T-cell (primary cell): ENCODE measurements at regions not wholly inside any gene's neighbourhood (a gene's known extent, or its start where the extent isn't known, plus 50 kb on each side); places are given as distances from the start of the nearest gene placed in this dataset.
A peak's percentile ranks its signal among the peaks of the same experiment; 100 is the strongest.

Experiments used
- ATAC-seq, 4 experiments: fragments of 200-7000 bp in 3 of 4; fragments of 150-1000 bp in 1 of 4; cut with Tn5 transposase; replicated peaks in 1 of 4; 1 replicate in 3 of 4; 2 replicates in 1 of 4; pipeline ENCODE4 v1.10.0; 2021; ENCODE audit warnings: moderate library complexity in 3 of 4, mild to moderate bottlenecking in 2 of 4, moderate number of reproducible peaks in 1 of 4
- CTCF ChIA-PET, 2 donors: fragments of 300-600 bp; sonication (Branson Sonifier 250); formaldehyde crosslinking; loops; one replicate each; lab custom pipeline; 2022; ENCODE audit warnings: antibody characterized with exemption in 2 of 2; lab: Charles Lee
- POLR2A ChIA-PET, 2 donors: fragments of 300-600 bp; sonication (Branson Sonifier 250); formaldehyde crosslinking; loops; one replicate each; lab custom pipeline; 2022; ENCODE audit warnings: antibody characterized with exemption in 2 of 2; lab: Charles Lee
- DNase-seq, 35 experiments: peaks; one replicate each; pipeline versions ENCODE4 v3.0.0 to v3.0.0-alpha.2; 2013 to 2023
- H3K27ac ChIP-seq: one replicate; pipeline ENCODE4 v1.5.1; 2013; ENCODE audit warnings: low read length
- H3K27me3 ChIP-seq, 2 experiments: replicated peaks in 1 of 2; 1 replicate in 1 of 2; 2 replicates in 1 of 2; pipeline versions ENCODE4 v1.6.1 to v1.7.0; 2013; ENCODE audit warnings: low read length in 1 of 2, mixed read lengths in 1 of 2; ENCODE audit not compliant: control insufficient read depth in 2 of 2, insufficient read depth in 2 of 2; ENCODE audit errors: extremely low read depth in 1 of 2
- H3K36me3 ChIP-seq, 2 donors: 1 replicate in 1 of 2; 2 replicates in 1 of 2; pipeline versions ENCODE4 v1.6.1 to v1.7.0; 2013; ENCODE audit warnings: low read length in 1 of 2; ENCODE audit not compliant: control insufficient read depth in 2 of 2, insufficient read depth in 1 of 2; ENCODE audit errors: extremely low read depth in 1 of 2
- H3K4me1 ChIP-seq, 2 experiments: 1 replicate in 1 of 2; 2 replicates in 1 of 2; pipeline versions ENCODE4 v1.6.1 to v1.7.0; 2013; ENCODE audit warnings: low read length in 2 of 2, mixed read lengths in 1 of 2; ENCODE audit not compliant: insufficient read depth in 2 of 2, control insufficient read depth in 1 of 2; ENCODE audit errors: extremely low read depth in 1 of 2
- H3K4me3 ChIP-seq, 2 donors: 1 replicate in 1 of 2; 2 replicates in 1 of 2; pipeline versions ENCODE4 v1.5.1 to v1.7.0; 2013; ENCODE audit warnings: mild to moderate bottlenecking in 2 of 2, low read length in 1 of 2, moderate library complexity in 1 of 2; ENCODE audit not compliant: control insufficient read depth in 1 of 2; ENCODE audit errors: extremely low read depth in 1 of 2
- H3K9me3 ChIP-seq: 2 replicates; pipeline ENCODE4 v1.7.0; 2013
- H3K27ac Mint-ChIP-seq, 2 donors: one replicate each; pipeline ENCODE4 v1.8.0; 2020 to 2021; ENCODE audit warnings: mild to moderate bottlenecking in 2 of 2, mixed read lengths in 2 of 2
- H3K27me3 Mint-ChIP-seq, 2 donors: one replicate each; pipeline ENCODE4 v1.8.0; 2021 to 2022; ENCODE audit warnings: mixed read lengths in 2 of 2
- H3K36me3 Mint-ChIP-seq: one replicate; pipeline ENCODE4 v1.8.0; 2021; ENCODE audit warnings: mixed read lengths
- H3K4me1 Mint-ChIP-seq, 3 donors: one replicate each; pipeline ENCODE4 v1.8.0; 2020 to 2022; ENCODE audit warnings: mixed read lengths in 3 of 3, mild to moderate bottlenecking in 1 of 3
- H3K4me3 Mint-ChIP-seq, 3 donors: one replicate each; pipeline ENCODE4 v1.8.0; 2020 to 2022; ENCODE audit warnings: mild to moderate bottlenecking in 3 of 3, mixed read lengths in 3 of 3, moderate library complexity in 3 of 3
- H3K9me3 Mint-ChIP-seq, 3 donors: one replicate each; pipeline ENCODE4 v1.8.0; 2020 to 2022; ENCODE audit warnings: mixed read lengths in 3 of 3
- WGBS: methylation state at CpG from one replicate; pipeline ENCODE4 v1.1.5; 2013; ENCODE audit warnings: missing lambda C conversion rate; ENCODE audit not compliant: insufficient coverage; 5-methylcytosine and 5-hydroxymethylcytosine counted together

DNA sequence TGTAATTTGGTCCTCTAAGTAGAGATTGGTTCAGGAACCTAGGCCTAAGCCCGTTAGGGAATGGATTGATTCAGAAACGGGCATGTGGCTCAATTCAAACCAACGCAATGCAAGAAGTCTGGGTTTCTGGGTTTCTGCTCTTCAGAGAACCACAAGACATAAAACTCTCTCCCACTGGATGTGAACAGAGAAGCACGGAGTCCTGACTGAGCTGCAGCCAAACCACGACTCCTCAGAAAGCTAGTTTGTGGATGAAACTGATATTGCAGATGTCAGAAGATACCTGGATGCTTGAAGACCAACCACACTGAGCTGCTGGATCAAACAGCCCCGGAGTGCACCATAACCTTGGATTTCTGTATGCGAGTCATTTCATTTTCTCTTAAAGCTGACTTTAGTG lies 50.0 kb downstream of the SOD2 start:
- no peak for ATAC-seq
- Mint-ChIP-seq H3K36me3 (peaks cover 33% of the 10 kb centered on the region), H3K4me1 (peaks cover 0 to 9% (median 0%) of the 10 kb centered on the region in 3 donors), H3K9me3 (peaks cover 5 to 10% (median 8%) of the 10 kb centered on the region in 3 donors), H3K27me3 (no peaks in the 10 kb centered on the region), H3K4me3 (no peak overlapping the region), H3K27ac (no peak overlapping the region)
- 100% methylated on average over 2 of the region's 7 CpGs for WGBS
- DNase-seq = no peak
- CTCF ChIA-PET = interaction anchor here in 1 of 2 donors (0.6 kb wide), 1 partner anchor 468 kb away, joined by 4 read pairs; no protein-coding TSS in a partner anchor
- Histone ChIP-seq H3K4me1 (no peaks in the 10 kb centered on the region), H3K36me3 (no peaks in the 10 kb centered on the region), H3K9me3 (no peaks in the 10 kb centered on the region), H3K27ac (no peak overlapping the region), H3K27me3 (no peaks in the 10 kb centered on the region), H3K4me3 (no peak overlapping the region)
- POLR2A ChIA-PET = no interaction called here

DNA sequence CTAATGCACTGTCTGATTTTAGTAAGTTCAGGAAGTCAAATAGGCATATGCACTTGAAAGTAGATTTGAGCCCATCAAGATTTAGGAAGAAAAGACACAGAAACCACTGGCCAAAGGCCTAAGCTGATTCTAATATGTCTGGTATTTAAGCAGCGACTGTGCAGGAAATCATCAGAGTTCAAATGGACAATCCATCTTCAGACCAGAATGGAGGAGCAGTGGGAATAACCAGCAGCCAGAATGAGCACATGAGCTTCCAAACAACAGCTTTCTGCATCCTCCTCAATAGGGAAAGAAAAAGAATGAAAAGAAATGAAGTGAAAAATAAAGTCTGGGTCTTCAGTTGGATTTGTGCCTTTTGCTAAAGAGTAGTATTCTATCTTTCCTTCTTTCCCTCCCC lies 50.6 kb downstream of the SOD2 start:
- ChIA-PET CTCF (interaction anchor here in 1 of 2 donors (0.6 kb wide), 1 partner anchor 468 kb away, joined by 4 read pairs; no protein-coding TSS in a partner anchor), POLR2A (interaction anchor here in 1 of 2 donors (0.7 kb wide), 1 partner anchor 9 kb away, joined by 4 read pairs; no protein-coding TSS in a partner anchor)
- 100% methylated on average over 1 of the region's 1 CpG for WGBS
- no peaks in the 10 kb centered on the region for H3K4me1 ChIP-seq
- no peak for ATAC-seq
- no peaks in the 10 kb centered on the region for H3K27me3 Mint-ChIP-seq
- no peaks in the 10 kb centered on the region for H3K9me3 ChIP-seq
- peaks cover 33% of the 10 kb centered on the region for H3K36me3 Mint-ChIP-seq
- peaks cover 5 to 10% (median 8%) of the 10 kb centered on the region in 3 donors for H3K9me3 Mint-ChIP-seq
- DNase-seq = no peak
- peaks cover 0 to 9% (median 0%) of the 10 kb centered on the region in 3 donors for H3K4me1 Mint-ChIP-seq
- no peak overlapping the region for H3K27ac Mint-ChIP-seq
- no peak overlapping the region for H3K4me3 ChIP-seq
- H3K27me3 ChIP-seq = no peaks in the 10 kb centered on the region
- no peak overlapping the region for H3K27ac ChIP-seq
- H3K36me3 ChIP-seq = no peaks in the 10 kb centered on the region
- H3K4me3 Mint-ChIP-seq = no peak overlapping the region

DNA sequence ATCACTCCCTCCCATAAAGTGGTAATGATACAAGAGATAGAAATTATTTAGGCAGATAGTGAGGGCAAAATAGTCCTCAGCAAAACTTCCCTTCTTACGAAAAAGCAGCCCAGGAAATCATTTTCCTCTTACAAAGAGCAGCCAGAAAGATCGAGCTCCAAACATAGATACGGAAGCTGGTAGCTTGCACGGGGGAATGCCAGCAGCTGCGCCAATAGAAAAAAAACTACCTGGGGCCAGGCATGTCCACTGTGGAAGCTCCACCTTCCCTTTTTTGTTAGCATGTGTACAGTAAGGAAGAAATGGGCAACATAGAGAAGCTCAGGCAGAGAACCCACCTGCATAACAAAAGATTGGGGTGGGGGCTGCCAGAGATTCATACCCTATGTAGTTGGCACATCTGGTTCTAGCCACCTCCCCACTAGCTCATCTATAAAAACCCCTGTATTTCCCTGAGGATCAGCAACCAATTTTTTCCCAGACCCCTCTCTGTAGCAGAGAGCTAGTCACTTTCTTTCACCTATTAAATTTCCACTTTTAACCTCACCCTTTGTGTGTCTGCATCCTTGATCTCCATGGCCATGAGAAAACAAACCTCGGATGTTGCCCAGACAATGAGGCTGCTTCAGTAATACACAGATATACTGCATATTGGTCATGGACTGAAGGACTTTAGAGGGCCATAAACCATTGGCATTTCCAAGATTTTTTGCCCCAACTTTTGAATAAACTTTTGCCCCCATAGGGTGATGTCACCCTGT lies 52.1 kb downstream of the SOD2 start:
- Mint-ChIP-seq H3K4me1 (peaks cover 0 to 2% (median 0%) of the 10 kb centered on the region in 3 donors), H3K27me3 (no peaks in the 10 kb centered on the region), H3K27ac (no peak overlapping the region), H3K9me3 (peaks cover 5 to 10% (median 8%) of the 10 kb centered on the region in 3 donors), H3K4me3 (no peak overlapping the region), H3K36me3 (peaks cover 33% of the 10 kb centered on the region)
- DNase-seq (no peak), ATAC-seq (no peak)
- Histone ChIP-seq H3K9me3 (no peaks in the 10 kb centered on the region), H3K4me1 (no peaks in the 10 kb centered on the region), H3K27ac (no peak overlapping the region), H3K4me3 (no peak overlapping the region), H3K36me3 (no peaks in the 10 kb centered on the region), H3K27me3 (no peaks in the 10 kb centered on the region)
- WGBS = 80% methylated on average over 1 of the region's 6 CpGs
- ChIA-PET CTCF (no interaction called here), POLR2A (no interaction called here)

DNA sequence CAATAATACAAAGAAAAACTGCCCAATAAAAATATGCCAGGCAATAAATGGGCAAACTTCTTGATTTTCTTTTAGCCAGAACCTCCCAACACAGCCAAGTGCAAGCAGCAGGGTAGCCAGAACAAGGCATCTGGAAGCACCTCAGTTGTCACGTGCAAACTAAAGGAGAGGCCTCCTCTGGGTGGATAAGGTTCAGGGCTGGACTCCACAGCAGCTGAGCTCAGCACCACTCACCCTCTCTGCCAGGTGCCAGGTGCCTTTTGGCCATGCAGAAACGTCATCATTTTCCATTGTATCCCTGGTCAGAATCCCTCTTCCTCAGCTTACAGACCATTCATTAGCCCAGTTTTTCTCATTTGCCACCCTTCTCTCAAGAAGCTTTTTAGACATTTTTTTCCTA lies 52.7 kb downstream of the SOD2 start:
- ATAC-seq (no peak), DNase-seq (no peak)
- H3K36me3 ChIP-seq = no peaks in the 10 kb centered on the region
- no peak overlapping the region for H3K4me3 ChIP-seq
- H3K4me1 ChIP-seq = no peaks in the 10 kb centered on the region
- peaks cover 5 to 10% (median 8%) of the 10 kb centered on the region in 3 donors for H3K9me3 Mint-ChIP-seq
- no peaks in the 10 kb centered on the region for H3K27me3 Mint-ChIP-seq
- WGBS = 90% methylated on average over 2 of the region's 2 CpGs
- H3K4me1 Mint-ChIP-seq = no peaks in the 10 kb centered on the region
- H3K27me3 ChIP-seq = no peaks in the 10 kb centered on the region
- ChIA-PET POLR2A (no interaction called here), CTCF (no interaction called here)
- H3K27ac Mint-ChIP-seq = no peak overlapping the region
- peaks cover 33% of the 10 kb centered on the region for H3K36me3 Mint-ChIP-seq
- no peak overlapping the region for H3K27ac ChIP-seq
- no peaks in the 10 kb centered on the region for H3K9me3 ChIP-seq
- H3K4me3 Mint-ChIP-seq = no peak overlapping the region

DNA sequence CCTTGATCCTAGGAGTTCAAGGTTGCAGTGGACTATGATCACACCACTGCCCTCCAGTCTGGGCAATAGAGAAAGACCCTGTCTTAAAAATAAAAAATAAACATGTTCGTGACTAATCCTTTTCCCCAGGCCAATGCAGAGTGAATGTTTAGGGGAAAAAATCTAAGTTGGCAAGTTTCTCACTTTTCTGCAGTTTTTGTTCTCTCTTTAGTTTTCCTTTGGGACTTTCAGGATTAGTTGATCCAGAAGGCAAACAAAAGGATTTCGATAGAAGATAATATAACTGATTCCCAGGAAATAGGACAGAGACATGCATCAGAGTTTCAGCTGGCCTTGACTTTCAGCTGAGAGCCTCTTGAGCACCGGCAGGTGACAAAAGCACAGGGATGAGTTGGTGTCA lies 53.3 kb downstream of the SOD2 start:
- ChIA-PET CTCF (no interaction called here), POLR2A (no interaction called here)
- Histone ChIP-seq H3K4me1 (no peaks in the 10 kb centered on the region), H3K9me3 (no peaks in the 10 kb centered on the region), H3K27ac (no peak overlapping the region), H3K4me3 (no peak overlapping the region), H3K27me3 (no peaks in the 10 kb centered on the region), H3K36me3 (no peaks in the 10 kb centered on the region)
- WGBS = 100% methylated on average over 1 of the region's 3 CpGs
- H3K36me3 Mint-ChIP-seq = peaks cover 30% of the 10 kb centered on the region
- H3K27ac Mint-ChIP-seq = no peak overlapping the region
- H3K27me3 Mint-ChIP-seq = no peaks in the 10 kb centered on the region
- H3K4me1 Mint-ChIP-seq = no peaks in the 10 kb centered on the region
- no peak for ATAC-seq
- peaks cover 5 to 10% (median 8%) of the 10 kb centered on the region in 3 donors for H3K9me3 Mint-ChIP-seq
- H3K4me3 Mint-ChIP-seq = no peak overlapping the region
- DNase-seq = no peak

DNA sequence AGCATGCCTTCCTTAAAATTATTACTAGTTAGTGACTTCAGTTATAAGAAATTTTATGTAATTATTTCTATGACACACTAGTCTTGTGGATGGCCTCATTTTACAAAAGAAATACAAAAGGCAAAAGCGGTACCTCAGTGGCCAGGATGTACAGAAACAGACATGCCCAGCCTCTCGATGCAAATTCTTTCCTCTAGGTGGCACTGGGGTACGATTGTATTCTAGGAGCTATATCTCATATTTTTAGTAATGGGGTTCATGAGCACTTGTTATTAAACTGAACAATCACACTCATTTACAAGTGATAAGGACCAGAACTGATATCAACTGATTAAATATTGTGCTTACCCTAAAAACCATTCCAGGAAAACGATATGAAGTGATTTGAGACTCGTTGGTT lies 59.8 kb downstream of the SOD2 start:
- Mint-ChIP-seq H3K36me3 (peaks cover 11% of the 10 kb centered on the region), H3K4me1 (no peaks in the 10 kb centered on the region), H3K27me3 (no peaks in the 10 kb centered on the region), H3K4me3 (no peak overlapping the region), H3K9me3 (no peaks in the 10 kb centered on the region), H3K27ac (no peak overlapping the region)
- no peak overlapping the region for H3K27ac ChIP-seq
- no peaks in the 10 kb centered on the region for H3K4me1 ChIP-seq
- 83% methylated on average over 2 of the region's 5 CpGs for WGBS
- ChIA-PET POLR2A (interaction anchor here (0.6 to 0.7 kb wide), 2 partner anchors 9 to 1146 kb away, joined by 4 to 8 read pairs; no protein-coding TSS in a partner anchor), CTCF (interaction anchor here (0.9 to 1.2 kb wide), 3 partner anchors 20 to 309 kb away, joined by 3 read pairs; no protein-coding TSS in a partner anchor)
- H3K4me3 ChIP-seq = no peak overlapping the region
- ATAC-seq (no peak), DNase-seq (peak in 1 of 35 experiments; percentile 5)
- H3K27me3 ChIP-seq = no peaks in the 10 kb centered on the region
- H3K36me3 ChIP-seq = no peaks in the 10 kb centered on the region
- H3K9me3 ChIP-seq = no peaks in the 10 kb centered on the region
